ENCODE measurements at regions not wholly inside any gene's neighbourhood (a gene's known extent, or its start where the extent isn't known, plus 50 kb on each side); places are given as distances from the start of the nearest gene placed in this dataset.

DNA sequence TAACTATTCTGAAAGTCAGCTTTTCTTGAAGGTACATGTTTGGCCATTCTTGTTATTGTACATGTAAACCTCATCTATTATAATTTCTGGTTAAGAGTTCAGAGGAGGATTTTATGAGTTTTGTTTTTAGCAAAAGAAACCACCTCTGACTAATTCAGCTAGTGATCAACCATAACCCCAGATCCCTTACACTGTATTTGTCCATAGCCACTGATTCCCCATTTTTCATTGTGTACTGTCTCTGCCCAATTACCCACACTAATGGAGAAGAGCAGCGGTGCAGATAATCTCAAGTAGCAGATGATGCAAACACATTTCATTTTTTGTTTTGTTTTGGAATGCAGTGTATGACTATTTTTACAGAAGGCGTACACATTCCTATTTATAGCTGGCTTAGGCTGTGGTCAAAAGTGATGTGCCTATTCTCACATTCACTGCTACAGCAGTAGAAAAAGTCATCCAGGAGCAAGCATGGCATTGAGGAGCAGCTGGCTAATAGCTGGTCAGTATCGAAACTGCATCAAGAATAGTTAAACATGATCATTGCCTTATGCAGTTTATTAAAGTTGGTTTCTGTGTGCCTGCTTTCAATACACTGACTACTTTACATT lies 988.3 kb downstream of the DTWD2 start:
- TF ChIP-seq, protein P1, sequence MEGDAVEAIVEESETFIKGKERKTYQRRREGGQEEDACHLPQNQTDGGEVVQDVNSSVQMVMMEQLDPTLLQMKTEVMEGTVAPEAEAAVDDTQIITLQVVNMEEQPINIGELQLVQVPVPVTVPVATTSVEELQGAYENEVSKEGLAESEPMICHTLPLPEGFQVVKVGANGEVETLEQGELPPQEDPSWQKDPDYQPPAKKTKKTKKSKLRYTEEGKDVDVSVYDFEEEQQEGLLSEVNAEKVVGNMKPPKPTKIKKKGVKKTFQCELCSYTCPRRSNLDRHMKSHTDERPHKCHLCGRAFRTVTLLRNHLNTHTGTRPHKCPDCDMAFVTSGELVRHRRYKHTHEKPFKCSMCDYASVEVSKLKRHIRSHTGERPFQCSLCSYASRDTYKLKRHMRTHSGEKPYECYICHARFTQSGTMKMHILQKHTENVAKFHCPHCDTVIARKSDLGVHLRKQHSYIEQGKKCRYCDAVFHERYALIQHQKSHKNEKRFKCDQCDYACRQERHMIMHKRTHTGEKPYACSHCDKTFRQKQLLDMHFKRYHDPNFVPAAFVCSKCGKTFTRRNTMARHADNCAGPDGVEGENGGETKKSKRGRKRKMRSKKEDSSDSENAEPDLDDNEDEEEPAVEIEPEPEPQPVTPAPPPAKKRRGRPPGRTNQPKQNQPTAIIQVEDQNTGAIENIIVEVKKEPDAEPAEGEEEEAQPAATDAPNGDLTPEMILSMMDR (IDR thresholded peaks at IDR 0.05; ENCODE audit: borderline replicate concordance): no peak
- H3K27ac ChIP-seq (replicated peaks): no peak overlapping the region

GRCh38 chr5:117982691-117983090 lies 1005.7 kb downstream of the DTWD2 start:
- Histone ChIP-seq H3K27me3 (ENCODE audit: low read depth) (no peaks in the 10 kb centered on the region), H3K36me3 (no peaks in the 10 kb centered on the region), H3K9me3 (replicated peaks) (no peaks in the 10 kb centered on the region), H3K27ac (replicated peaks) (no peak overlapping the region), H3K4me3 (no peak overlapping the region), H3K4me1 (no peaks in the 10 kb centered on the region)
- TF ChIP-seq, protein P1 (IDR thresholded peaks at IDR 0.05; ENCODE audit: borderline replicate concordance): no peak
- intact Hi-C loops (cut with micrococcal nuclease): no loop called here
- no peak for DNase-seq

More for the DNA sequence above, 988.3 kb downstream of the DTWD2 start:
- Histone ChIP-seq H3K36me3 (no peaks in the 10 kb centered on the region), H3K27me3 (ENCODE audit: low read depth) (no peaks in the 10 kb centered on the region), H3K4me1 (peaks cover 15% of the 10 kb centered on the region), H3K4me3 (no peak overlapping the region), H3K9me3 (replicated peaks) (no peaks in the 10 kb centered on the region)
- intact Hi-C loops (cut with micrococcal nuclease): no loop called here
- DNase-seq: no peak

GRCh38 chr5:117973785-117974184 lies 1014.6 kb downstream of the DTWD2 start:
- Histone ChIP-seq H3K4me3 (no peak overlapping the region), H3K27me3 (ENCODE audit: low read depth) (no peaks in the 10 kb centered on the region), H3K9me3 (replicated peaks) (no peaks in the 10 kb centered on the region), H3K36me3 (no peaks in the 10 kb centered on the region), H3K4me1 (no peaks in the 10 kb centered on the region), H3K27ac (replicated peaks) (no peak overlapping the region)
- TF ChIP-seq, protein P1 (IDR thresholded peaks at IDR 0.05; ENCODE audit: borderline replicate concordance): no peak
- DNase-seq: no peak
- intact Hi-C loops (cut with micrococcal nuclease): no loop called here

DNA sequence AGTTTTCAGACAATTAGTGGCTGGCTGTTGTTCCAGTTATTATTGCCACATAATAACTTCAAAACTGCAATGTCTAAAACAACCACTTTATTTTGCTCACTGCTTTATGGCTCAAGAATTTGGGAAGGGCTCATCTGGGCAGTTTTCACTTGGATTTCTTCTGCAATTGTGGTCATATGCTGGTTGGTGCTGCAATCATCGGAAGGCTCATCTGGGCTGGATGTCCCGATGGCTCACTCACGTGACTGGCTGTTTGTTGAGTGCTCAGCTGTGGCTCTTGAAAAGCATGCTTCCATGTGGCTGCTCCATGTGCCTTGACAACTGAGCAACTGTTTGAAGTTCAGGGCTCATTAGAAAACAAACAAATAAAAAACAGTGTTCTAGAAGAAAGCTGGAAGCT lies 1032.5 kb downstream of the DTWD2 start:
- intact Hi-C loops (cut with micrococcal nuclease): no loop called here
- DNase-seq: no peak
- H3K4me1 ChIP-seq: no peaks in the 10 kb centered on the region
- H3K27me3 ChIP-seq (ENCODE audit: low read depth): no peaks in the 10 kb centered on the region
- H3K9me3 ChIP-seq (replicated peaks): no peaks in the 10 kb centered on the region
- no peak overlapping the region for H3K4me3 ChIP-seq
- no peaks in the 10 kb centered on the region for H3K36me3 ChIP-seq
- no peak overlapping the region for H3K27ac ChIP-seq (replicated peaks)
- TF ChIP-seq, protein P1 (IDR thresholded peaks at IDR 0.05; ENCODE audit: borderline replicate concordance): no peak

DNA sequence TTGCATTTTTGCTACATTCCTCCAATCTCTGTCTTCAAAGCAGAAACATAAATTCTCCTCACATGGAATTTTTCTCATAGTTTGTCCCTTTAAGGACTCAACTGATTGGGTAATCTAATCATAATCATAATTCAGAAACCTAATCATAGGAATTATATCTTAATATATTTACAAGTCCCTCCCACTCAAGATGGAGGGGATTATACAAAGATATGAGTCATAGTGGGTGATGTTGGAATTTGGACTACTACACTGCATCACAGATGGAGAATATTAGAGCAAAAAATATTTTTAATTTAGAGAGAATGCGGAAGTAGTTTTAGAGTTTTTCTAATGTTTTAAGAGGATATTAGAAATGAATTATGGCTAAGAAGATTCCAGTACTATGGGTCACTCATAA lies 1034.0 kb downstream of the DTWD2 start:
- H3K9me3 ChIP-seq (replicated peaks): no peaks in the 10 kb centered on the region
- intact Hi-C loops (cut with micrococcal nuclease): no loop called here
- no peaks in the 10 kb centered on the region for H3K4me1 ChIP-seq
- H3K27ac ChIP-seq (replicated peaks): no peak overlapping the region
- TF ChIP-seq, protein P1 (IDR thresholded peaks at IDR 0.05; ENCODE audit: borderline replicate concordance): no peak
- H3K36me3 ChIP-seq: no peaks in the 10 kb centered on the region
- no peaks in the 10 kb centered on the region for H3K27me3 ChIP-seq (ENCODE audit: low read depth)
- no peak overlapping the region for H3K4me3 ChIP-seq
- DNase-seq: no peak

Measured in left ventricle myocardium inferior (tissue), 1 donor.